T-helper 22 cell (primary cell): ENCODE measurements at regions not wholly inside any gene's neighbourhood (a gene's known extent, or its start where the extent isn't known, plus 50 kb on each side); places are given as distances from the start of the nearest gene placed in this dataset.
"Not testable (repeated sequence)": the region's sequence is repeated elsewhere in the genome, so short reads cannot be mapped to it uniquely, and the experiment has no call there.

Source experiments
- DNase-seq: peaks from one replicate; pipeline ENCODE4 v3.0.0-alpha.2; 2020; ENCODE audit warnings: low read depth

GRCh38 chr3:187852842-187853730, 107.8 kb upstream of the BCL6 start:
- no peak for DNase-seq

- no peak for DNase-seq
These were observed 109.9 kb upstream of the BCL6 start for GRCh38 chr3:187855131-187855530.

GRCh38 chr3:187856555-187856954, 111.3 kb upstream of the BCL6 start:
- DNase-seq = no peak

- no peak for DNase-seq
These were observed 112.8 kb upstream of the BCL6 start for GRCh38 chr3:187858041-187858440.

GRCh38 chr3:187858711-187859110, 113.4 kb upstream of the BCL6 start:
- no peak for DNase-seq

GRCh38 chr3:187862701-187863277, 117.5 kb upstream of the BCL6 start:
- not testable (repeated sequence) for DNase-seq

- no peak for DNase-seq
These were observed 125.3 kb upstream of the BCL6 start for GRCh38 chr3:187870360-187871203.

- DNase-seq = no peak
These were observed 125.9 kb upstream of the BCL6 start for GRCh38 chr3:187871204-187871591.

GRCh38 chr3:187871848-187872247, 126.6 kb upstream of the BCL6 start:
- no peak for DNase-seq

- no peak for DNase-seq
These were observed 128.6 kb upstream of the BCL6 start for GRCh38 chr3:187873843-187874242.

- DNase-seq = no peak
These were observed 130.6 kb upstream of the BCL6 start for GRCh38 chr3:187875863-187876262.

GRCh38 chr3:187878772-187879518, 133.7 kb upstream of the BCL6 start:
- no peak for DNase-seq

GRCh38 chr3:187880441-187880840, 135.2 kb upstream of the BCL6 start:
- DNase-seq = no peak

- no peak for DNase-seq
These were observed 135.6 kb upstream of the BCL6 start for GRCh38 chr3:187880851-187881250.

GRCh38 chr3:187888701-187889100, 143.4 kb upstream of the BCL6 start:
- no peak for DNase-seq

- DNase-seq = no peak
These were observed 143.8 kb upstream of the BCL6 start for GRCh38 chr3:187889106-187889505.

- DNase-seq = no peak
These were observed 144.5 kb upstream of the BCL6 start for GRCh38 chr3:187889601-187890404.

- DNase-seq = not testable (repeated sequence)
These were observed 145.1 kb upstream of the BCL6 start for GRCh38 chr3:187890405-187890752.

GRCh38 chr3:187896646-187897045, 151.4 kb upstream of the BCL6 start:
- no peak for DNase-seq

- DNase-seq = no peak
These were observed 154.0 kb upstream of the BCL6 start for GRCh38 chr3:187899246-187899645.
